ENCODE measurements at regions not wholly inside any gene's neighbourhood (a gene's known extent, or its start where the extent isn't known, plus 50 kb on each side); places are given as distances from the start of the nearest gene placed in this dataset.

GRCh38 chr3:13963137-13963886, 83.4 kb upstream of the WNT7A start:
- DNase-seq (ENCODE audit: low spot score) = no peak
- no peak for ATAC-seq

GRCh38 chr3:13954741-13955483, 75.0 kb upstream of the WNT7A start:
- DNase-seq (ENCODE audit: low spot score) = no peak
- ATAC-seq = no peak

GRCh38 chr3:13954266-13954665, 74.4 kb upstream of the WNT7A start:
- ATAC-seq (no peak), DNase-seq (ENCODE audit: low spot score) (no peak)

- DNase-seq (ENCODE audit: low spot score) (no peak), ATAC-seq (no peak)
Observed at GRCh38 chr3:13951184-13951583, 71.3 kb upstream of the WNT7A start.

- ATAC-seq (no peak), DNase-seq (ENCODE audit: low spot score) (no peak)
Observed at GRCh38 chr3:13950042-13950441, 70.2 kb upstream of the WNT7A start.

- ATAC-seq (no peak), DNase-seq (ENCODE audit: low spot score) (no peak)
Observed at GRCh38 chr3:13947912-13948311, 68.0 kb upstream of the WNT7A start.

- DNase-seq (ENCODE audit: low spot score) = no peak
- no peak for ATAC-seq
Observed at GRCh38 chr3:13939206-13939605, 59.3 kb upstream of the WNT7A start.

GRCh38 chr3:13937131-13937530, 57.3 kb upstream of the WNT7A start:
- ATAC-seq = no peak

GRCh38 chr3:13935494-13936094, 55.7 kb upstream of the WNT7A start:
- no peak for DNase-seq (ENCODE audit: low spot score)
- ATAC-seq = no peak

More at GRCh38 chr3:13937131-13937530, 57.3 kb upstream of the WNT7A start:
- DNase-seq (ENCODE audit: low spot score) = no peak

- no peak for DNase-seq (ENCODE audit: low spot score)
- ATAC-seq = no peak
Observed at GRCh38 chr3:13934813-13935212, 54.9 kb upstream of the WNT7A start.

- ATAC-seq = no peak
- DNase-seq (ENCODE audit: low spot score) = no peak
Observed at GRCh38 chr3:13934315-13934714, 54.4 kb upstream of the WNT7A start.

GRCh38 chr3:13932578-13933295, 52.9 kb upstream of the WNT7A start:
- peak; percentile 40 for ATAC-seq
- DNase-seq (ENCODE audit: low spot score) = no peak

- ATAC-seq = no peak
- DNase-seq (ENCODE audit: low spot score) = no peak
Observed at GRCh38 chr3:13931172-13931571, 51.3 kb upstream of the WNT7A start.

Data from left lobe of liver (tissue), 2 donors.